IMR-90 (cell line): ENCODE measurements at regions not wholly inside any gene's neighbourhood (a gene's known extent, or its start where the extent isn't known, plus 50 kb on each side); places are given as distances from the start of the nearest gene placed in this dataset.

Experiments
- ATAC-seq: fragments of 200-7000 bp; cut with Tn5 transposase; 2 replicates; pipeline ENCODE4 v1.9.1; 2020; ENCODE audit warnings: low read depth, mild to moderate bottlenecking, moderate library complexity
- BruUV-seq: library from RNA; stranded (reverse); fragments of 400-500 nt; replicated peaks from 2 replicates; lab custom pipeline; 2021; lab: Mats Ljungman, UMichigan
- CTCF ChIA-PET: fragments of 300-600 bp; formaldehyde crosslinking; extraction: SDS; loops from one replicate; lab custom pipeline; 2021; ENCODE audit warnings: antibody characterized with exemption; lab: Yijun Ruan, JAX
- POLR2A ChIA-PET: fragments of 300-600 bp; sonication (Branson Sonifier 250); formaldehyde crosslinking; loops from one replicate; lab custom pipeline; 2022; ENCODE audit warnings: antibody characterized with exemption; ENCODE audit not compliant: unreplicated experiment; lab: Charles Lee
- DNase-seq: peaks from one replicate; pipeline ENCODE4 v3.0.0; 2013
- H2AFZ ChIP-seq: replicated peaks from 2 replicates; pipeline ENCODE3; 2013; ENCODE audit warnings: low read length, mild to moderate bottlenecking; ENCODE audit not compliant: poor library complexity
- H2AK5ac ChIP-seq: 2 replicates; pipeline ENCODE4 v1.6.1; 2013; ENCODE audit warnings: low read depth, low read length, inconsistent platforms
- H2AK9ac ChIP-seq: replicated peaks from 2 replicates; pipeline ENCODE3; 2013; ENCODE audit warnings: mild to moderate bottlenecking, low read depth, low read length, moderate library complexity; ENCODE audit not compliant: poor library complexity
- H2BK120ac ChIP-seq: 2 replicates; pipeline ENCODE4 v1.6.1; 2013; ENCODE audit warnings: low read depth, low read length, inconsistent platforms
- H2BK15ac ChIP-seq: 3 replicates; pipeline ENCODE4 v1.6.1; 2013; ENCODE audit warnings: low read depth, low read length, inconsistent platforms
- H2BK20ac ChIP-seq: 2 replicates; pipeline ENCODE4 v1.6.1; 2013; ENCODE audit warnings: low read depth, mild to moderate bottlenecking, inconsistent platforms, low read length, moderate library complexity
- H2BK5ac ChIP-seq: 2 replicates; pipeline ENCODE4 v1.6.1; 2013; ENCODE audit warnings: mild to moderate bottlenecking, low read depth, low read length, inconsistent platforms; ENCODE audit not compliant: poor library complexity, severe bottlenecking
- H3K14ac ChIP-seq: replicated peaks from 2 replicates; pipeline ENCODE4 v1.6.1; 2013; ENCODE audit warnings: low read depth, low read length, inconsistent platforms
- H3K18ac ChIP-seq: 2 replicates; pipeline ENCODE4 v1.6.1; 2013; ENCODE audit warnings: low read depth, low read length, control low read depth
- H3K23ac ChIP-seq: 2 replicates; pipeline ENCODE4 v1.6.1; 2013; ENCODE audit warnings: low read depth, low read length, inconsistent platforms
- H3K27ac ChIP-seq: 2 replicates; pipeline ENCODE4 v1.5.1; 2013; ENCODE audit warnings: mild to moderate bottlenecking, control low read depth, low read length; ENCODE audit not compliant: insufficient read depth
- H3K27me3 ChIP-seq: 2 replicates; pipeline ENCODE4 v1.6.1; 2013; ENCODE audit warnings: low read length; ENCODE audit not compliant: control insufficient read depth, insufficient read depth
- H3K36me3 ChIP-seq: 2 replicates; pipeline ENCODE4 v1.6.1; 2013; ENCODE audit warnings: low read length, mixed read lengths; ENCODE audit not compliant: control insufficient read depth, insufficient read depth
- H3K4ac ChIP-seq: 2 replicates; pipeline ENCODE4 v1.6.1; 2013; ENCODE audit warnings: low read depth, low read length, inconsistent platforms
- H3K4me1 ChIP-seq: 2 replicates; pipeline ENCODE4 v1.6.1; 2013; ENCODE audit warnings: low read length, mixed read lengths; ENCODE audit not compliant: control insufficient read depth, insufficient read depth
- H3K4me2 ChIP-seq: 2 replicates; pipeline ENCODE4 v1.6.1; 2013; ENCODE audit warnings: low read depth, mild to moderate bottlenecking, control low read depth, low read length, moderate library complexity
- H3K4me3 ChIP-seq: 2 replicates; pipeline ENCODE4 v1.5.1; 2013; ENCODE audit warnings: low read depth, mild to moderate bottlenecking, control low read depth, low read length, moderate library complexity; ENCODE audit not compliant: insufficient read depth
- H3K56ac ChIP-seq: 2 replicates; pipeline ENCODE4 v1.6.1; 2013; ENCODE audit warnings: low read length, inconsistent platforms; ENCODE audit not compliant: insufficient read depth; ENCODE audit errors: extremely low read depth
- H3K79me1 ChIP-seq, 2 experiments: 2 replicates each; pipeline ENCODE4 v1.6.1; 2013; ENCODE audit warnings: low read length in 2 of 2, inconsistent platforms in 1 of 2, low read depth in 1 of 2
- H3K9ac ChIP-seq: 2 replicates; pipeline ENCODE4 v1.6.1; 2013; ENCODE audit warnings: low read depth, low read length, control low read depth
- H3K9me1 ChIP-seq: 2 replicates; pipeline ENCODE4 v1.6.1; 2013; ENCODE audit warnings: low read length, inconsistent platforms; ENCODE audit not compliant: insufficient read depth
- H3K9me3 ChIP-seq: 2 replicates; pipeline ENCODE4 v1.6.1; 2013; ENCODE audit warnings: low read length; ENCODE audit not compliant: control insufficient read depth, insufficient read depth
- H4K20me1 ChIP-seq: 2 replicates; pipeline ENCODE4 v1.6.1; 2013; ENCODE audit warnings: low read length, inconsistent platforms; ENCODE audit not compliant: insufficient read depth
- H4K5ac ChIP-seq: 2 replicates; pipeline ENCODE4 v1.6.1; 2013; ENCODE audit warnings: mild to moderate bottlenecking, low read depth, low read length, control low read depth
- H4K8ac ChIP-seq, 2 experiments: 2 replicates each; pipeline ENCODE4 v1.6.1; 2013; ENCODE audit warnings: low read depth in 2 of 2, low read length in 2 of 2, control low read depth in 1 of 2, inconsistent platforms in 1 of 2
- H4K91ac ChIP-seq: 2 replicates; pipeline ENCODE4 v1.6.1; 2013; ENCODE audit warnings: low read depth, low read length, inconsistent platforms; ENCODE audit not compliant: insufficient read depth
- BHLHE40 ChIP-seq: fragments of 150-350 bp; IDR thresholded peaks from 2 replicates; pipeline ENCODE4 v1.6.1; 2016; ENCODE audit warnings: mild to moderate bottlenecking, low read depth, low read length
- CHD1 ChIP-seq: IDR thresholded peaks from 2 replicates; pipeline ENCODE4 v1.6.1; 2012; ENCODE audit warnings: low read depth, low read length, improper control_type of control experiment
- MXI1 ChIP-seq: IDR thresholded peaks from 2 replicates; pipeline ENCODE4 v1.6.1; 2012; ENCODE audit warnings: low read depth, mild to moderate bottlenecking, low read length, moderate library complexity, borderline replicate concordance
- RAD21 ChIP-seq: IDR thresholded peaks from 2 replicates; pipeline ENCODE4 v1.6.1; 2012; ENCODE audit warnings: low read length, improper control_type of control experiment
- RCOR1 ChIP-seq: IDR thresholded peaks from 2 replicates; pipeline ENCODE4 v1.6.1; 2012; ENCODE audit warnings: mild to moderate bottlenecking, low read length, improper control_type of control experiment; ENCODE audit not compliant: insufficient replicate concordance
- WGBS, 2 experiments: methylation state at CpG; one replicate each; pipeline versions ENCODE4 v1.1.5 to v1.1.7; 2013; ENCODE audit warnings: missing lambda C conversion rate in 2 of 2; ENCODE audit not compliant: insufficient read length in 1 of 2; ENCODE audit errors: extremely low coverage in 2 of 2; 5-methylcytosine and 5-hydroxymethylcytosine counted together
- dilution Hi-C: fragments of 300-500 bp; cut with HindIII; formaldehyde crosslinking; loops from one replicate; pipeline ENCODE4 v1.14.3; 2018; ENCODE audit warnings: low sequenced_read_pairs; ENCODE audit not compliant: unreplicated experiment
- in situ Hi-C: fragments of 300-500 bp; cut with MboI; formaldehyde crosslinking; loops from 3 replicates; pipeline ENCODE4 v1.14.3; 2019; ENCODE audit warnings: low sequenced_read_pairs, inconsistent platforms, mixed read lengths
- intact Hi-C: fragments of 100-400 bp; cut with micrococcal nuclease; formaldehyde crosslinking; loops from 2 replicates; pipeline ENCODE4 v1.10.0; 2022

- Histone ChIP-seq H3K4me1 (no peaks in the 10 kb centered on the region), H2BK5ac (no peak overlapping the region), H2BK120ac (no peak overlapping the region), H2AFZ (no peak overlapping the region), H3K79me1 (no peaks in the 10 kb centered on the region), H4K91ac (no peak overlapping the region), H4K8ac (no peak overlapping the region), H3K4me3 (no peak overlapping the region), H2BK20ac (no peak overlapping the region), H3K27me3 (no peaks in the 10 kb centered on the region), H3K9me1 (no peaks in the 10 kb centered on the region), H3K23ac (no peak overlapping the region), H3K27ac (no peak overlapping the region), H3K18ac (no peak overlapping the region), H3K14ac (no peak overlapping the region), H2BK15ac (no peak overlapping the region), H3K4me2 (no peak overlapping the region), H2AK9ac (no peak overlapping the region), H4K20me1 (no peaks in the 10 kb centered on the region), H3K9me3 (peaks cover 4% of the 10 kb centered on the region), H4K5ac (no peak overlapping the region), H3K4ac (no peak overlapping the region), H3K9ac (no peak overlapping the region), H2AK5ac (no peak overlapping the region), H3K56ac (no peak overlapping the region), H3K36me3 (no peaks in the 10 kb centered on the region)
- WGBS, 2 experiments, result 20% methylated on average over 1 of the region's 2 CpGs; no CpG with 5 or more reads in 1 of the 2 experiments
- TF ChIP-seq MXI1 (no peak), RCOR1 (no peak), RAD21 (no peak), CHD1 (no peak), BHLHE40 (no peak)
- dilution Hi-C loops (no loop called here), intact Hi-C loops (no loop called here), in situ Hi-C loops (no loop called here)
- CTCF ChIA-PET, result no interaction called here
- DNase-seq, result no peak
- no TSS peak for BruUV-seq
- no peak for ATAC-seq
- POLR2A ChIA-PET, result no interaction called here
These were observed 443.9 kb upstream of the VRK2 start for GRCh38 chr2:57602733-57603132.
